ENCODE measurements at regions not wholly inside any gene's neighbourhood (a gene's known extent, or its start where the extent isn't known, plus 50 kb on each side); places are given as distances from the start of the nearest gene placed in this dataset.

- intact Hi-C loops (cut with micrococcal nuclease; ENCODE audit: unreplicated experiment): no loop called here
- H3K36me3 ChIP-seq (ENCODE audit: control insufficient read depth, insufficient read depth, low read length): no peaks in the 10 kb centered on the region
- Mint-ChIP-seq H3K4me3 (ENCODE audit: unreplicated experiment) (no peak overlapping the region), H3K27ac (ENCODE audit: unreplicated experiment) (no peak overlapping the region), H3K27me3 (ENCODE audit: insufficient read depth, unreplicated experiment) (peaks cover 3% of the 10 kb centered on the region), H3K36me3 (ENCODE audit: insufficient read depth, unreplicated experiment) (no peaks in the 10 kb centered on the region), H3K9me3 (ENCODE audit: unreplicated experiment) (no peaks in the 10 kb centered on the region), H3K4me1 (ENCODE audit: low read depth, unreplicated experiment) (no peaks in the 10 kb centered on the region)
- POLR2A ChIA-PET: no interaction called here
- TF ChIP-seq CTCF (IDR thresholded peaks at IDR 0.05; ENCODE audit: insufficient read depth in 1 of 2, low read depth in 1 of 2, low read length in 1 of 2, severe bottlenecking in 1 of 2, unreplicated experiment in 1 of 2): no peak
- H3K4me1 ChIP-seq: no peaks in the 10 kb centered on the region
- H3K9me3 ChIP-seq: no peaks in the 10 kb centered on the region
- CTCF ChIA-PET: no interaction called here
- no TSS peak for BruUV-seq (replicated peaks)
- DNase-seq: no peak
- H3K4me3 ChIP-seq (ENCODE audit: low read depth, low read length): no peak overlapping the region
- no peaks in the 10 kb centered on the region for H3K27me3 ChIP-seq (replicated peaks; ENCODE audit: control insufficient read depth, insufficient read depth, low read length)
Measured at GRCh38 chr11:22430639-22431038, 92.5 kb downstream of the SLC17A6 start.

- ChIA-PET POLR2A (no interaction called here), CTCF (no interaction called here)
- Histone ChIP-seq H3K4me1 (no peaks in the 10 kb centered on the region), H3K4me3 (ENCODE audit: low read depth, low read length) (no peak overlapping the region), H3K36me3 (ENCODE audit: control insufficient read depth, insufficient read depth, low read length) (no peaks in the 10 kb centered on the region), H3K27me3 (replicated peaks; ENCODE audit: control insufficient read depth, insufficient read depth, low read length) (no peaks in the 10 kb centered on the region), H3K9me3 (no peaks in the 10 kb centered on the region)
- Mint-ChIP-seq H3K36me3 (ENCODE audit: insufficient read depth, unreplicated experiment) (no peaks in the 10 kb centered on the region), H3K9me3 (ENCODE audit: unreplicated experiment) (no peaks in the 10 kb centered on the region), H3K27ac (ENCODE audit: unreplicated experiment) (no peak overlapping the region), H3K4me1 (ENCODE audit: low read depth, unreplicated experiment) (no peaks in the 10 kb centered on the region), H3K4me3 (ENCODE audit: unreplicated experiment) (no peak overlapping the region), H3K27me3 (ENCODE audit: insufficient read depth, unreplicated experiment) (peaks cover 5% of the 10 kb centered on the region)
- no peak for TF ChIP-seq CTCF (IDR thresholded peaks at IDR 0.05; ENCODE audit: insufficient read depth in 1 of 2, low read depth in 1 of 2, low read length in 1 of 2, severe bottlenecking in 1 of 2, unreplicated experiment in 1 of 2)
- no peak for DNase-seq
- no TSS peak for BruUV-seq (replicated peaks)
- intact Hi-C loops (cut with micrococcal nuclease; ENCODE audit: unreplicated experiment): no loop called here
Measured at GRCh38 chr11:22430141-22430541, 92.0 kb downstream of the SLC17A6 start.

All from Caco-2 (cell line).